Karpas-422 (cell line): ENCODE measurements at regions not wholly inside any gene's neighbourhood (a gene's known extent, or its start where the extent isn't known, plus 50 kb on each side); places are given as distances from the start of the nearest gene placed in this dataset.

ENCODE experiments used
- DNase-seq: peaks from one replicate; pipeline ENCODE4 v3.0.0-alpha.2; 2015
- H2AFZ ChIP-seq: fragments of 200-600 bp; sonication (generic); 2 replicates; pipeline ENCODE4 v1.6.1; 2014; ENCODE audit warnings: antibody characterized with exemption, low read length, mixed read lengths
- H3K27ac ChIP-seq: fragments of 200-600 bp; sonication (generic); 2 replicates; pipeline ENCODE4 v1.5.1; 2014; ENCODE audit warnings: mild to moderate bottlenecking, low read length, moderate library complexity
- H3K27me3 ChIP-seq: fragments of 200-600 bp; sonication (generic); 2 replicates; pipeline ENCODE4 v1.6.1; 2014; ENCODE audit warnings: low read length, mixed read lengths
- H3K36me3 ChIP-seq: fragments of 200-600 bp; sonication (generic); 2 replicates; pipeline ENCODE4 v1.6.1; 2014; ENCODE audit warnings: low read length, mixed read lengths; ENCODE audit not compliant: insufficient read depth
- H3K4me1 ChIP-seq: fragments of 200-600 bp; sonication (generic); 2 replicates; pipeline ENCODE4 v1.6.1; 2014; ENCODE audit warnings: mild to moderate bottlenecking, low read length, mixed read lengths
- H3K4me2 ChIP-seq: fragments of 200-600 bp; sonication (generic); 2 replicates; pipeline ENCODE4 v1.6.1; 2014; ENCODE audit warnings: low read length, low read depth, mild to moderate bottlenecking; ENCODE audit not compliant: poor library complexity, severe bottlenecking
- H3K4me3 ChIP-seq: fragments of 200-600 bp; sonication (generic); 2 replicates; pipeline ENCODE4 v1.5.1; 2014; ENCODE audit warnings: mild to moderate bottlenecking, antibody characterized with exemption, low read length, mixed read lengths
- H3K79me2 ChIP-seq: fragments of 200-600 bp; sonication (generic); 2 replicates; pipeline ENCODE4 v1.6.1; 2014; ENCODE audit warnings: mild to moderate bottlenecking, low read length, mixed read lengths
- H3K9ac ChIP-seq: fragments of 200-600 bp; sonication (generic); 2 replicates; pipeline ENCODE4 v1.6.0; 2014; ENCODE audit warnings: low read length
- H3K9me2 ChIP-seq: fragments of 200-600 bp; sonication (generic), shearing (Covaris generic); replicated peaks from 2 replicates; pipeline ENCODE4 v1.6.0; 2014; ENCODE audit warnings: mild to moderate bottlenecking, low read length, moderate library complexity; ENCODE audit not compliant: insufficient read depth
- H3K9me3 ChIP-seq: fragments of 300-700, 200-600 bp; sonication (generic); 2 replicates; pipeline ENCODE4 v1.6.1; 2014; ENCODE audit warnings: low read length, mixed read lengths
- H4K20me1 ChIP-seq: fragments of 200-600 bp; sonication (generic); 2 replicates; pipeline ENCODE4 v1.6.1; 2014; ENCODE audit warnings: mild to moderate bottlenecking, antibody characterized with exemption, low read length, low read depth; ENCODE audit not compliant: insufficient read depth

DNA sequence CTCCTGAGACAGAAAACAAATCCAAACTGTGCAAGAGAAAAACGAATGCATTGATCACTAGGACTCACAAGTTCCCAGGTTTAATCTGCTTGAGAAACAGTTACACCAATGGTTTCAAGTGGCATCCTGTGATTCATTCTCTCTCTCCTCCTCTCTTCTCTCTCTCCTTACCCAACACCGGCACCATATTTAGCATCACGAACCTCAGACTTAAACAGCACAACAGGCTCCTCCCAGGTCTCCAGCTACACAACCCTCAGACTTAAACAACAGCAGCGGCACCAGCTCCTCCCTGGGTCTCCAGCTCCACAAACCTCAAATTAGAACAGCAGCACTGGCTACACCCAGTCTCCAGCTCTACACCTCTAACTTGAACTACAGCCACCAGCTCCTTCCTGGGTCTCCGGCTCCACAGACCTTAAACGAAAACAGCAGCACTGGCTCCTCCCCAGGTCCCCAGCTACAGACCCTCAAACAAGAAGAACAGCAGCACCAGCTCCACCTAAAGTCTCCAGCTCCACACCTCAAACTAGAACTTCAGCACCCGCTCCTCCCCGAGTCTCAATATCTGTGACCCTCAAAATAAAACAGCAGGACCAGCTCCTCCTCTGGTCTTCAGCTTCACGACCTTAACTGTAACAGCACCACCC lies 355.9 kb downstream of the PREX1 start:
- Histone ChIP-seq H4K20me1 (no peaks in the 10 kb centered on the region), H3K9me2 (no peaks in the 10 kb centered on the region), H3K4me3 (no peak overlapping the region), H3K9me3 (no peaks in the 10 kb centered on the region), H3K79me2 (no peaks in the 10 kb centered on the region), H3K4me1 (no peaks in the 10 kb centered on the region), H3K27ac (no peak overlapping the region), H3K4me2 (no peak overlapping the region), H2AFZ (no peak overlapping the region), H3K9ac (no peak overlapping the region), H3K27me3 (no peaks in the 10 kb centered on the region), H3K36me3 (no peaks in the 10 kb centered on the region)
- DNase-seq: no peak

DNA sequence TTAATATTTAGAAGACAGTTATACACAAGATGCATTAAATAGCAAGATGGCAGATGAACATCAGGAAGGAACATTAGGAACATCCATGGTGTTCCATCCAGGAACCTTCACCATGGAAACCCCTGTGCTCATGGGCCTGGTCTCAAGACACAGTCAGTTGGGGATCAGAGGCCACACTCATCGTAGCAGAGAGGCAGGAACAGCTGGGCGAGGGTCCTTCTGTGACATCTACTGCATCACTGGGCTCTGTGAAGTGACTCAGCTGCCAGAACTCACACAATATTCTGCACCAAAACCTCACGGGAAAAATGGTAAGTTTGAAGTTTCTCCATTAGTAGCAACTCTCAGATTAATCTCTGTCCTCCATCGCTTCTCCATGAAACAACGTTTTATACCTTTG lies 356.6 kb downstream of the PREX1 start:
- Histone ChIP-seq H3K4me1 (no peaks in the 10 kb centered on the region), H3K27me3 (no peaks in the 10 kb centered on the region), H3K36me3 (no peaks in the 10 kb centered on the region), H3K9me3 (no peaks in the 10 kb centered on the region), H3K79me2 (no peaks in the 10 kb centered on the region), H4K20me1 (no peaks in the 10 kb centered on the region), H2AFZ (no peak overlapping the region), H3K4me3 (no peak overlapping the region), H3K4me2 (no peak overlapping the region), H3K9ac (no peak overlapping the region), H3K27ac (no peak overlapping the region), H3K9me2 (no peaks in the 10 kb centered on the region; the same call in 1 of the 2 replicates)
- DNase-seq: no peak

DNA sequence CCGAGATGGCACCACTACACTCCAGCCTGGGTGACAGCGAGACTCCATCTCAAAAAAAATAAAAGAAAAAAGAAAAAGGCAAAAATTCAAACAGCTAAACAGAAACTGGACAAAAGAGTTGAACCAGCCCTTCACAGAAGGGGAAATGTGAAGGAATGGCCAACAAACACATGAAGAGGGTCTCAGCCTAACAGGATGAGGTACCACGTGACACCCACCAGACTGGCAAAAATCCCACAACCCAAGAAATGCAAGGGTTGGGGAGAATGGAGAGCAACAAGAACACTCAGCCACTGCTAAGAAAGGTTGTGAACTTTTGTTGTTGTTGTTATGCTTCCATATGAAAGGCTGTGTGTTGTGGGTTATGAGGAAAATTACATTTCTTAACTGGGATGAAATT lies 357.7 kb downstream of the PREX1 start:
- H4K20me1 ChIP-seq: no peaks in the 10 kb centered on the region
- no peak overlapping the region for H3K4me3 ChIP-seq
- H3K9me3 ChIP-seq: no peaks in the 10 kb centered on the region
- no peak overlapping the region for H3K9ac ChIP-seq
- no peaks in the 10 kb centered on the region; the same call in 1 of the 2 replicates for H3K9me2 ChIP-seq
- H3K4me1 ChIP-seq: no peaks in the 10 kb centered on the region
- no peaks in the 10 kb centered on the region for H3K79me2 ChIP-seq
- no peaks in the 10 kb centered on the region for H3K36me3 ChIP-seq
- no peak for DNase-seq
- no peak overlapping the region for H3K4me2 ChIP-seq
- H2AFZ ChIP-seq: no peak overlapping the region
- no peaks in the 10 kb centered on the region for H3K27me3 ChIP-seq
- no peak overlapping the region for H3K27ac ChIP-seq

DNA sequence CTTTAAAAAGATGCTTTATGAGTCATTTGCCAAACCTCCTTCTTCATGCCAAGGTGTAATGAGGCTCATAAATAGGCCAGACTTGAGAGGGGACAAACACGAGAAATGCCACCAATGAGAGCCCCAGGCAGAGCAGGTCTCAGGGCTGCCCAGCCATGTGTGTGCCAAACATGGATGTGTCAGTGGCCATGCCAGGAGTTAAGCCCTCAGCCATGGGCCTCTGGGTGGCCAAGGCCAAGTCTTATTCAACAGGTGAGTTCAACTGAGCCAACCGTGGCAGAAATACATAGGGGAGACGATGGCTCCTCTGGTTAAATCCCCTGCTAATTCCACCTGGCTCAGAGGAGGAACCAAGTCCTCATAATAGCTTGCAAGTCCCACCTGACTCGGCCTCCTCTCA lies 358.8 kb downstream of the PREX1 start:
- Histone ChIP-seq H3K27me3 (no peaks in the 10 kb centered on the region), H3K9ac (no peak overlapping the region), H3K27ac (no peak overlapping the region), H3K4me1 (no peaks in the 10 kb centered on the region), H3K36me3 (no peaks in the 10 kb centered on the region), H3K79me2 (no peaks in the 10 kb centered on the region), H3K9me2 (no peaks in the 10 kb centered on the region; the same call in 1 of the 2 replicates), H3K4me3 (no peak overlapping the region), H3K9me3 (no peaks in the 10 kb centered on the region), H3K4me2 (no peak overlapping the region), H2AFZ (no peak overlapping the region), H4K20me1 (no peaks in the 10 kb centered on the region)
- DNase-seq: no peak

DNA sequence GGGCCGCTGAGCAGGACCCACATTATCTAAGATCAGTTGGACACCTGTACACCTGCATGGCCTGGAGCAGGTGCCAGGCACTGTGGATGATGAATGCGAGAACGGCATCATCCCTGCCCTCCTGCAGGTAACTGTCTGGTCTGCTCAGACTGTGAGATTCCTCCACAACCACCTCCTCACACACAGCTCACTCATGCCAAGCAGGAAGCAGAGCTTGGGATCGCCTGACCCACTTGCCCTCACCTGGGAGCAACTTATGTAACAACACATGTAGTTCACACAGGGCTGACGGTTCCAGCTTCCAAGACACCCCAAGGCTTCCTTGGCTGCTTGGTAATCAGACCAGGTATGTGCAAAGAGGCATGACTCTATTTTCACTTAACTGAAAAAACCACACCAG lies 359.2 kb downstream of the PREX1 start:
- Histone ChIP-seq H3K9me3 (no peaks in the 10 kb centered on the region), H3K4me2 (no peak overlapping the region), H3K9me2 (no peaks in the 10 kb centered on the region; the same call in 1 of the 2 replicates), H2AFZ (no peak overlapping the region), H4K20me1 (no peaks in the 10 kb centered on the region), H3K27ac (no peak overlapping the region), H3K36me3 (no peaks in the 10 kb centered on the region), H3K9ac (no peak overlapping the region), H3K27me3 (no peaks in the 10 kb centered on the region), H3K79me2 (no peaks in the 10 kb centered on the region), H3K4me1 (no peaks in the 10 kb centered on the region), H3K4me3 (no peak overlapping the region)
- no peak for DNase-seq

DNA sequence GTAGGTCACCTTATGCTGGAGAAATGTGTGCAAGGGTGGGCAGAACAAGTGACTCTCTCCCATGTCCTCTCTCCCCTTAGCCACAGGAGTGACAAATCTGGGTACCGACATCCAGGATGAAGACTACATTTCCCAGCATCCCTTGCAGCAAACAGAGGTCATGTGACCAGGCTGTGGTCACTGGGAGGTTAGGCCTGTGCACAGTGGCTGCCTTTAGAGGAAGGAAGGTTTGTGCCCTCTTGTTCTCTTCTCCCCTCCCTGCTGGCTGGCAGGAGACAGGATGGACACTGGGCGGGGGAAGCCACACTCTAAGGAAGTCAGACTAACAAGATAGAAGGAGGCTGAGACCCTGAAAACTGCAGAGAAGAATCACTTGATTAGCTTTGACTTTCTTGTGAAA lies 360.2 kb downstream of the PREX1 start:
- Histone ChIP-seq H3K79me2 (no peaks in the 10 kb centered on the region), H2AFZ (no peak overlapping the region), H4K20me1 (no peaks in the 10 kb centered on the region), H3K9me3 (no peaks in the 10 kb centered on the region), H3K9ac (no peak overlapping the region), H3K4me3 (no peak overlapping the region), H3K27me3 (no peaks in the 10 kb centered on the region), H3K36me3 (no peaks in the 10 kb centered on the region), H3K27ac (no peak overlapping the region), H3K4me1 (no peaks in the 10 kb centered on the region), H3K9me2 (no peaks in the 10 kb centered on the region; the same call in 1 of the 2 replicates), H3K4me2 (no peak overlapping the region)
- DNase-seq: peak; percentile 61

DNA sequence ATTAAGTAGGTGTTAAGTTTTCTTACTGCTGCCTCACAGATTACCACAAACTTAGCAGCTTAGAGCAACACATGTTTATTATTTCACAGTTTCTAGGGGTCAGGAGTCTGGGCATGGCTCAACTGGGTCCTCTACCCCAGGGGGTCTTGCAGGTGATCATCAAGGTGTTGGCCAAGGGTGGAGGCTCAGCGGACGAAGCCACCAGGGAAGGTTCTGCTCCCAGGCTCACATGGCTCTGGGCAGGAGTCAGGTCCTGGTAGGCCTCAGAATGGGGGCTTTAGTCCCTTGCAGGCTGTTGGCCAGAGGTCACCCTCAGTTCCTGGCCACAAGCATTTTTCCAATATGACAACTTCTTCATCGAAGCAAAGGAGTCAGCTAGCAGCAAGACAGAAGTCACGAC lies 362.5 kb downstream of the PREX1 start:
- no peaks in the 10 kb centered on the region for H3K36me3 ChIP-seq
- H3K9me3 ChIP-seq: no peaks in the 10 kb centered on the region
- H3K27me3 ChIP-seq: no peaks in the 10 kb centered on the region
- H2AFZ ChIP-seq: no peak overlapping the region
- no peak overlapping the region for H3K4me3 ChIP-seq
- no peak for DNase-seq
- H3K9ac ChIP-seq: no peak overlapping the region
- H3K9me2 ChIP-seq: no peaks in the 10 kb centered on the region; the same call in 1 of the 2 replicates
- H3K79me2 ChIP-seq: no peaks in the 10 kb centered on the region
- no peak overlapping the region for H3K4me2 ChIP-seq
- peaks cover 10% of the 10 kb centered on the region for H3K4me1 ChIP-seq
- H4K20me1 ChIP-seq: no peaks in the 10 kb centered on the region
- no peak overlapping the region for H3K27ac ChIP-seq

DNA sequence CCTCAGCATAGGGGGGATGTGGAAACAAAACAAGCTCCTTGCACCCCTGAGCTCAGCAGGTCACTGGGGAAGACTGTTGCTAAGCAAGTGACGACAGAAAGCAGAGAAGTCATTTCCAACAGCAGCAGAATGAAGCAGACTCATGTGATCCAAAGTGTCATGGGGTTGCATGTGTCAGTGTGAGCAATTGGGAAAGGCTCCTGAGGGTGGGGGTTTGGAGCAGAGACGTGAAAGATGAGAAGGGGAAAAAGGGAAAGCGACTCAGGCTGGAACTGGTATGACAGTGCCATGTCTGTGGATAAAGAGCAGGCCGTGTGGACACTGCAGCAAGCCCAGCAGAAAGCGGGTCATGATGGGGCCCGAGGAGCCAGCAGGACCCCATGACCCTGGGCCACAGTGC lies 363.9 kb downstream of the PREX1 start:
- H3K4me3 ChIP-seq: no peak overlapping the region
- H3K4me1 ChIP-seq: peaks cover 11% of the 10 kb centered on the region
- H2AFZ ChIP-seq: no peak overlapping the region
- no peaks in the 10 kb centered on the region for H3K36me3 ChIP-seq
- peak; percentile 34 for DNase-seq
- no peak overlapping the region for H3K4me2 ChIP-seq
- H3K9ac ChIP-seq: no peak overlapping the region
- no peaks in the 10 kb centered on the region for H3K9me3 ChIP-seq
- H3K79me2 ChIP-seq: no peaks in the 10 kb centered on the region
- H3K27me3 ChIP-seq: no peaks in the 10 kb centered on the region
- H3K9me2 ChIP-seq: no peaks in the 10 kb centered on the region; the same call in 1 of the 2 replicates
- H3K27ac ChIP-seq: no peak overlapping the region
- no peaks in the 10 kb centered on the region for H4K20me1 ChIP-seq
